ENCODE measurements at regions not wholly inside any gene's neighbourhood (a gene's known extent, or its start where the extent isn't known, plus 50 kb on each side); places are given as distances from the start of the nearest gene placed in this dataset.

DNA sequence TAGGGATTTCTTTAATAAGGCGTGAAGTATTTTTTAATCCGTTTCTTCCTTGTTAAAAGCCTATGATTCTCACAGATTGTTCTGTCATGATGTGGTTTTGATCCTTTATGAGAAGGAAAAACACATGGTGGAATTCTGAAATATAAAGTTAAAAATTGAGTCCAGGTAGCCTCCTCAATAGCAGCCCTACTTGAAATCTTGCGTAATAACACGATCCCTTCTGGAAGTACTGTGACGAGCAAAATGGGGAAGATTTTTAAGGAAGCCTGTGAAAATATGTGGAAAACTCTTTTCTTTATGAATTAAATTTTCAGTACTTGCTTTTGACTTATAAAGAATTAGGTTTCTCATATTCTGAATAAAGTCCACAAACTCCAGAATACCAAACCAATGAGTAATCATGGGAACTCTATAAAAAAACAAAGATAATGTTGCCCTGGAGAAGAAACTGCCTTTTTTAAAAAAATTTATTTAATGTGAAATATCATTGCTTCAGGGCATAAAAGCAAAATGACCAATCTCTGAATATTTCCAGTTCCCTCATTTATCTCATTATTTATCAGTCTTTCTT lies 476.4 kb upstream of the ZEB2 start:
- TF ChIP-seq CTCF (IDR thresholded peaks at IDR 0.05) (no peak), POLR2A (IDR thresholded peaks at IDR 0.05) (no peak), POLR2AphosphoS5 (IDR thresholded peaks at IDR 0.05) (no peak)
